Keratinocyte (primary cell): ENCODE measurements at regions not wholly inside any gene's neighbourhood (a gene's known extent, or its start where the extent isn't known, plus 50 kb on each side); places are given as distances from the start of the nearest gene placed in this dataset.

ENCODE experiments used
- DNase-seq: peaks from one replicate; pipeline ENCODE4 v3.0.0-alpha.2; 2011; ENCODE audit warnings: low read depth, missing footprints, low spot score
- FAIRE-seq: peaks from 2 replicates; lab custom pipeline; 2011; peaks lifted over from hg19 to GRCh38; lab: Jason Lieb, UNC
- H2AFZ ChIP-seq: 2 replicates; pipeline ENCODE4 v1.6.0; 2012; ENCODE audit warnings: low read length, control low read depth, inconsistent platforms; ENCODE audit not compliant: control insufficient read depth
- H3K27ac ChIP-seq: 2 replicates; pipeline ENCODE4 v1.5.1; 2011; ENCODE audit warnings: low read length; ENCODE audit not compliant: control insufficient read depth, insufficient read depth
- H3K27me3 ChIP-seq: 3 replicates; pipeline ENCODE4 v1.6.0; 2011; ENCODE audit warnings: low read length; ENCODE audit not compliant: control insufficient read depth, insufficient read depth; ENCODE audit errors: extremely low read depth
- H3K36me3 ChIP-seq, 2 experiments: 2 replicates in 1 of 2; 3 replicates in 1 of 2; pipeline ENCODE4 v1.5.1; 2011; ENCODE audit warnings: low read length in 2 of 2, mild to moderate bottlenecking in 1 of 2; ENCODE audit not compliant: control insufficient read depth in 2 of 2, insufficient read depth in 2 of 2; ENCODE audit errors: extremely low read depth in 1 of 2
- H3K4me1 ChIP-seq: 3 replicates; pipeline ENCODE4 v1.5.1; 2011; ENCODE audit warnings: low read length; ENCODE audit not compliant: control insufficient read depth, insufficient read depth; ENCODE audit errors: extremely low read depth
- H3K4me2 ChIP-seq: 3 replicates; pipeline ENCODE4 v1.6.0; 2011; ENCODE audit warnings: low read depth, low read length; ENCODE audit not compliant: control insufficient read depth, insufficient read depth; ENCODE audit errors: extremely low read depth
- H3K4me3 ChIP-seq, 3 experiments: fragments of 200-600 bp in 1 of 3; sonication (generic) in 1 of 3; 2 replicates in 2 of 3; 3 replicates in 1 of 3; pipeline ENCODE4 v1.5.1; 2011 to 2016; ENCODE audit warnings: low read length in 3 of 3, mild to moderate bottlenecking in 3 of 3, control low read depth in 2 of 3, inconsistent platforms in 1 of 3, low read depth in 1 of 3, mixed read lengths in 1 of 3, mixed run types in 1 of 3, moderate library complexity in 1 of 3; ENCODE audit not compliant: control insufficient read depth in 2 of 3, insufficient read depth in 2 of 3; ENCODE audit errors: extremely low read depth in 1 of 3
- H3K79me2 ChIP-seq: 2 replicates; pipeline ENCODE4 v1.6.0; 2012; ENCODE audit warnings: low read length; ENCODE audit not compliant: control insufficient read depth, insufficient read depth
- H3K9ac ChIP-seq: 3 replicates; pipeline ENCODE4 v1.6.0; 2011; ENCODE audit warnings: low read length; ENCODE audit not compliant: control insufficient read depth, insufficient read depth; ENCODE audit errors: extremely low read depth
- H3K9me1 ChIP-seq: 3 replicates; pipeline ENCODE4 v1.6.0; 2011; ENCODE audit warnings: low read length; ENCODE audit not compliant: control insufficient read depth, insufficient read depth; ENCODE audit errors: extremely low read depth
- H3K9me3 ChIP-seq: 2 replicates; pipeline ENCODE4 v1.5.1; 2012; ENCODE audit warnings: low read depth, low read length; ENCODE audit not compliant: control insufficient read depth
- H4K20me1 ChIP-seq: 3 replicates; pipeline ENCODE4 v1.6.0; 2011; ENCODE audit warnings: low read length; ENCODE audit not compliant: control insufficient read depth, insufficient read depth; ENCODE audit errors: extremely low read depth
- EZH2 ChIP-seq: IDR thresholded peaks from one replicate; pipeline ENCODE4 v1.6.1; 2012; ENCODE audit warnings: inconsistent platforms, mild to moderate bottlenecking, low read length, moderate library complexity
- dilution Hi-C: fragments of 300-500 bp; cut with MboI; formaldehyde crosslinking; loops from one replicate; pipeline ENCODE4 v1.7.0; 2020; ENCODE audit warnings: low sequenced_read_pairs; ENCODE audit not compliant: extremely low pct_ligation_motif_present
- TF ChIP-seq, protein P1 (sequence below), 3 experiments: IDR thresholded peaks in 1 of 3; conservative IDR thresholded peaks in 1 of 3; optimal IDR thresholded peaks in 1 of 3; 2 replicates in 2 of 3; 3 replicates in 1 of 3; pipeline versions ENCODE3 to v1.5.1; 2011; ENCODE audit warnings: low read length in 3 of 3, mild to moderate bottlenecking in 3 of 3, moderate library complexity in 2 of 3, control low read depth in 1 of 3, inconsistent platforms in 1 of 3; ENCODE audit not compliant: insufficient read depth in 2 of 3; ENCODE audit errors: extremely low read depth in 1 of 3

DNA sequence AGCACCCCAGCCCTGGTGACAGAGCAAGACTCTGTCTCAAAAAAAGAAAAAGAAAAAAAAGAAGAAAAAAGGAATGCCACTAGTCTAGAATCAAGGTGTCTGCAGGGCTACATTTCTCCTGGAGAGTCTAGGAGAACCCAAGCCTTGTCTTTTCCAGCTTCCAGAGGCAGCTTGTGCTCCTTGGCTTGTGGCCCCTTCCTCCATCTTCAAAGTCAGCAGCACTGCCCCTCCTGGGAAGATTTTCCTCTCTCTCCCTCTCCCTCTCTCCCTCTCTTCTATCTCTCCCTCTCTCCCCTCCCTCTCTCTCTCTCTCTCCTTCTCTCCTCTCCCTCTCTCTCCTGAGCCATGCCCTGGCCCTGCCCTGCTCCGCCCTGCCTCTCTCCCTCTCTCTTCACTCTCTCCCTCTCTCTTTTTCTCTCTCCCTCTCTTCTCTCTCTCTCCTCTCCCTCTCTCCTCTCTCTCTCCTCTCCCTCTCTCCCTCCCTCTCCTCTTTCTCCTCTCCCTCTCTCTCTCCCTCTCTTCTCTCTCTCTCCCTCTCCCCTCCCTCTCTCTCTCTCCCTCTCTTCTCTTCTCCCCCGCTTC, 97.7 kb upstream of the FGF3 start:
- no peak overlapping the region for H3K9ac ChIP-seq
- no peak overlapping the region for H3K4me3 ChIP-seq
- FAIRE-seq (no peak), DNase-seq (no peak)
- no peaks in the 10 kb centered on the region for H3K79me2 ChIP-seq
- H4K20me1 ChIP-seq = no peaks in the 10 kb centered on the region
- H3K36me3 ChIP-seq = no peaks in the 10 kb centered on the region
- H3K9me3 ChIP-seq = no peaks in the 10 kb centered on the region
- peaks cover 34% of the 10 kb centered on the region for H3K4me1 ChIP-seq
- peaks cover 12% of the 10 kb centered on the region for H3K27me3 ChIP-seq
- H3K4me2 ChIP-seq = no peak overlapping the region
- dilution Hi-C loops = no loop called here
- no peak overlapping the region for H2AFZ ChIP-seq
- TF ChIP-seq EZH2 = no peak
- TF ChIP-seq, protein P1, sequence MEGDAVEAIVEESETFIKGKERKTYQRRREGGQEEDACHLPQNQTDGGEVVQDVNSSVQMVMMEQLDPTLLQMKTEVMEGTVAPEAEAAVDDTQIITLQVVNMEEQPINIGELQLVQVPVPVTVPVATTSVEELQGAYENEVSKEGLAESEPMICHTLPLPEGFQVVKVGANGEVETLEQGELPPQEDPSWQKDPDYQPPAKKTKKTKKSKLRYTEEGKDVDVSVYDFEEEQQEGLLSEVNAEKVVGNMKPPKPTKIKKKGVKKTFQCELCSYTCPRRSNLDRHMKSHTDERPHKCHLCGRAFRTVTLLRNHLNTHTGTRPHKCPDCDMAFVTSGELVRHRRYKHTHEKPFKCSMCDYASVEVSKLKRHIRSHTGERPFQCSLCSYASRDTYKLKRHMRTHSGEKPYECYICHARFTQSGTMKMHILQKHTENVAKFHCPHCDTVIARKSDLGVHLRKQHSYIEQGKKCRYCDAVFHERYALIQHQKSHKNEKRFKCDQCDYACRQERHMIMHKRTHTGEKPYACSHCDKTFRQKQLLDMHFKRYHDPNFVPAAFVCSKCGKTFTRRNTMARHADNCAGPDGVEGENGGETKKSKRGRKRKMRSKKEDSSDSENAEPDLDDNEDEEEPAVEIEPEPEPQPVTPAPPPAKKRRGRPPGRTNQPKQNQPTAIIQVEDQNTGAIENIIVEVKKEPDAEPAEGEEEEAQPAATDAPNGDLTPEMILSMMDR (optimal IDR thresholded peaks at IDR 0.05 in 1 of 3, IDR thresholded peaks at IDR 0.05 in 1 of 3, conservative IDR thresholded peaks at IDR 0.05 in 1 of 3; ENCODE audit: extremely low read depth in 1 of 3, insufficient read depth in 2 of 3, low read length in 3 of 3) = no peak
- no peak overlapping the region for H3K27ac ChIP-seq
- peaks cover 3% of the 10 kb centered on the region for H3K9me1 ChIP-seq

DNA sequence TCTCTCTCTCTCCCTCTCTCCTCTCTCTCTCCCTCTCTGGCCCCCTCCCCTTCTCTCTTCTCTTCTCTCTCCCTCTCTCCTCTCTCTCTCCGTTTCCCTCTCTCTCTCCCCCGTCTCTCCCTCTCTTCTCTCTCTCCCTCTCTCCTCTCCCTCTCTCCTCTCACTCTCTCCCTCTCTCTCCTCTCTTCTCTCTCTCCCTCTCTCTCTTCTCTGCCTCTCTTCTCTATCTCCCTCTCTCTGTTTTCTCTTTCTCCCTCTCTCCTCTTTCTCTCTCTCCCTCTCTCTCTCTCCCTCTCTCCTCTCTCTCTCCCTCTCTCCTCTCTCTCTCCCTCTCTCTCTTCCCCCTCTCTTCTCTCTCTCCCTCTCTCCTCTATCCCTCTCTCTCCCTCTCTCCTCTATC, 98.3 kb upstream of the FGF3 start:
- TF ChIP-seq, protein P1 (optimal IDR thresholded peaks at IDR 0.05 in 1 of 3, IDR thresholded peaks at IDR 0.05 in 1 of 3, conservative IDR thresholded peaks at IDR 0.05 in 1 of 3; ENCODE audit: extremely low read depth in 1 of 3, insufficient read depth in 2 of 3, low read length in 3 of 3) = no peak
- TF ChIP-seq EZH2 = no peak
- Histone ChIP-seq H3K9me3 (no peaks in the 10 kb centered on the region), H3K4me1 (peaks cover 34% of the 10 kb centered on the region), H2AFZ (no peak overlapping the region), H3K36me3 (no peaks in the 10 kb centered on the region), H3K27me3 (peaks cover 17% of the 10 kb centered on the region), H4K20me1 (no peaks in the 10 kb centered on the region), H3K27ac (no peak overlapping the region), H3K4me3 (no peak overlapping the region), H3K9me1 (peaks cover 3% of the 10 kb centered on the region), H3K4me2 (no peak overlapping the region), H3K79me2 (no peaks in the 10 kb centered on the region), H3K9ac (no peak overlapping the region)
- dilution Hi-C loops = no loop called here
- no peak for FAIRE-seq
- DNase-seq = no peak
